Calu3 (cell line): ENCODE measurements at regions not wholly inside any gene's neighbourhood (a gene's known extent, or its start where the extent isn't known, plus 50 kb on each side); places are given as distances from the start of the nearest gene placed in this dataset.

Experiments
- BruUV-seq: library from RNA; stranded (reverse); fragments of 400-500 nt; replicated peaks from 2 replicates; lab custom pipeline; 2021; lab: Mats Ljungman, UMichigan
- CTCF ChIA-PET: fragments of 300-600 bp; sonication (Branson Sonifier 250); formaldehyde crosslinking; loops from one replicate; lab custom pipeline; 2022; ENCODE audit warnings: antibody characterized with exemption; lab: Charles Lee
- DNase-seq: peaks from one replicate; pipeline ENCODE4 v3.0.0; 2022
- H3K27ac Mint-ChIP-seq: one replicate; pipeline ENCODE4 v1.8.0; 2022; ENCODE audit warnings: mixed read lengths; ENCODE audit not compliant: unreplicated experiment
- H3K27me3 Mint-ChIP-seq: one replicate; pipeline ENCODE4 v1.8.0; 2022; ENCODE audit warnings: mixed read lengths; ENCODE audit not compliant: unreplicated experiment
- H3K36me3 Mint-ChIP-seq: one replicate; pipeline ENCODE4 v1.8.0; 2022; ENCODE audit warnings: mild to moderate bottlenecking, moderate library complexity, mixed read lengths; ENCODE audit not compliant: insufficient read depth, unreplicated experiment
- H3K4me1 Mint-ChIP-seq: one replicate; pipeline ENCODE4 v1.8.0; 2022; ENCODE audit warnings: mild to moderate bottlenecking, low read depth, mixed read lengths; ENCODE audit not compliant: unreplicated experiment
- H3K4me3 Mint-ChIP-seq: one replicate; pipeline ENCODE4 v1.8.0; 2022; ENCODE audit warnings: mild to moderate bottlenecking, low read depth, moderate library complexity, mixed read lengths; ENCODE audit not compliant: unreplicated experiment
- H3K9me3 Mint-ChIP-seq: one replicate; pipeline ENCODE4 v1.8.0; 2022; ENCODE audit warnings: low read depth, mixed read lengths; ENCODE audit not compliant: unreplicated experiment
- CTCF ChIP-seq: fragments of 200-600 bp; IDR thresholded peaks from one replicate; pipeline ENCODE4 v1.8.0; 2022; ENCODE audit warnings: antibody characterized with exemption; ENCODE audit not compliant: unreplicated experiment
- intact Hi-C: fragments of 100-400 bp; cut with micrococcal nuclease; formaldehyde crosslinking; loops from one replicate; pipeline ENCODE4 v1.10.0; 2022; ENCODE audit not compliant: unreplicated experiment

GRCh38 chr3:103705641-103706040 is 1270.8 kb downstream of the ZPLD1 start:
- no peaks in the 10 kb centered on the region for H3K4me1 Mint-ChIP-seq
- CTCF ChIA-PET = no interaction called here
- intact Hi-C loops = no loop called here

GRCh38 chr3:103706671-103707070 is 1271.9 kb downstream of the ZPLD1 start:
- H3K4me3 Mint-ChIP-seq = no peak overlapping the region
- H3K27ac Mint-ChIP-seq = no peak overlapping the region
- CTCF ChIA-PET = no interaction called here

More at GRCh38 chr3:103705641-103706040, 1270.8 kb downstream of the ZPLD1 start:
- no peaks in the 10 kb centered on the region for H3K36me3 Mint-ChIP-seq
- H3K4me3 Mint-ChIP-seq = no peak overlapping the region
- H3K27me3 Mint-ChIP-seq = no peaks in the 10 kb centered on the region
- DNase-seq = no peak
- no peak overlapping the region for H3K27ac Mint-ChIP-seq
- no peaks in the 10 kb centered on the region for H3K9me3 Mint-ChIP-seq
- no peak for TF ChIP-seq CTCF
- BruUV-seq = no TSS peak

GRCh38 chr3:103711670-103712069 is 1276.9 kb downstream of the ZPLD1 start:
- BruUV-seq = no TSS peak
- no peaks in the 10 kb centered on the region for H3K27me3 Mint-ChIP-seq
- CTCF ChIA-PET = no interaction called here
- H3K27ac Mint-ChIP-seq = no peak overlapping the region
- intact Hi-C loops = no loop called here
- H3K4me1 Mint-ChIP-seq = peaks cover 9% of the 10 kb centered on the region
- no peak for DNase-seq
- H3K4me3 Mint-ChIP-seq = no peak overlapping the region
- H3K9me3 Mint-ChIP-seq = no peaks in the 10 kb centered on the region
- H3K36me3 Mint-ChIP-seq = no peaks in the 10 kb centered on the region
- no peak for TF ChIP-seq CTCF

More at GRCh38 chr3:103706671-103707070, 1271.9 kb downstream of the ZPLD1 start:
- Mint-ChIP-seq H3K4me1 (no peaks in the 10 kb centered on the region), H3K36me3 (no peaks in the 10 kb centered on the region), H3K9me3 (no peaks in the 10 kb centered on the region), H3K27me3 (no peaks in the 10 kb centered on the region)
- TF ChIP-seq CTCF = no peak
- intact Hi-C loops = no loop called here
- BruUV-seq = no TSS peak
- no peak for DNase-seq

GRCh38 chr3:103712320-103713008 is 1277.6 kb downstream of the ZPLD1 start:
- Mint-ChIP-seq H3K9me3 (no peaks in the 10 kb centered on the region), H3K4me3 (no peak overlapping the region), H3K27me3 (no peaks in the 10 kb centered on the region), H3K27ac (peak overlapping the region; percentile 48), H3K36me3 (no peaks in the 10 kb centered on the region), H3K4me1 (peaks cover 9% of the 10 kb centered on the region)
- no peak for DNase-seq
- BruUV-seq = no TSS peak
- intact Hi-C loops = no loop called here
- no peak for TF ChIP-seq CTCF
- CTCF ChIA-PET = no interaction called here
